Hematopoietic multipotent progenitor cell treated with erythropoietin and hydrocortisone succinate and interleukin-3 and kit ligand, for 6 days (in vitro differentiated cells): ENCODE measurements at regions not wholly inside any gene's neighbourhood (a gene's known extent, or its start where the extent isn't known, plus 50 kb on each side); places are given as distances from the start of the nearest gene placed in this dataset.

Experiments
- DNase-seq: peaks from one replicate; pipeline ENCODE4 v3.0.0-alpha.2; 2015

DNA sequence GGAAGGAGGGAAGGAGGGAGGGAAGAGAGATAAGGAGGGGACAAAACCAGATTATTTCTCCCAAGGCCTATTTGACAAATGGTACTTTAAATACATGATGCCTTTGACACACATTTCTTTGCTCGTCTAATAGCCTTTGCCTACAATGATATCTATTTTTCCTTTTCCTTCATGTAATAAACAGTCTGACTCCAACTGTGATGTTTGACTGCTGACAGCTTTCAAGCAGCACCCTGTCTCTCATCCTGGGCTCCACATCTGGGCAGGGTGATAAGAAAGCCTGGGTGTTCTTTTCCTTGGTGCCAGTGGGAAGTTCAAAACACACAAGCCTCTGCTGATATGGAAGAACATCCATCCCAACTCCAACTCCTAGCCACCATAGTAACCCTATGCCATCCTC, 1277.7 kb upstream of the NXPH2 start:
- no peak for DNase-seq

DNA sequence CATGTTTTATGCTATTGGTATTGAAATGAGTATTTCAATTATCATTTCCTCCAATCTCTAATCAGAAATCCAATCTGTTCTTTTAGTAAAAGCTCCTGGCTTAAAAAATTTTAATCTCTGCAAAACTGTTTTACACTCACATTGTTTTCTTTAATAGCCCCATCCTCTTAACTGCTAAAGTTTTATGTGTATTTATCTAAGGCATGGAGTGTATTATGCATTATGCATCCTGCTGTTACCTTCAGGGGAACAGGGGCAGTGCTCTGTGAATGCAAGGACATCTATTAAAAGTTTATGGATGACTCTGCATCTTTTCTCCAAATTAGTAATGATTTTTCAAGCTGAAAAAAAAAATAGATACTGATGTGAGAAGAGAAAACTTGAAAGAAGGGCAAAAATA, 1261.6 kb upstream of the NXPH2 start:
- DNase-seq, result no peak

DNA sequence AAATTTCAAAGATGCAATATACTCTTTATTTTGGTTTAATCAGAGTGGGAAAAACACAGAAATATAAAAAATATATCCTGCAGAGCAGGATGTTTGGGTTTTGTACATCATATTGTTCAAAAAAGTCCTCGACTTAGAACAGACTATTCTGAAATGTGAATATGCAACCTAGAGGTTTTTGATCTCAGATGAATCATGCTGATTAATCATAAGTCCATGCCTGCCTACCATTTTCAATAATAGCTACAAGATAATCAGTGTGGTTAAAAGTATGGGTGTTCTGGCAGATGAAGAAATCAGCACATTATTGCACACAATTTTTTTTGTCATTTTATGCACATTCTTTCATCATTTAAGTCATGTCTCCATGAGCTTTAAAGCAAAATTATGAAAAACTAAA, 1261.0 kb upstream of the NXPH2 start:
- no peak for DNase-seq

DNA sequence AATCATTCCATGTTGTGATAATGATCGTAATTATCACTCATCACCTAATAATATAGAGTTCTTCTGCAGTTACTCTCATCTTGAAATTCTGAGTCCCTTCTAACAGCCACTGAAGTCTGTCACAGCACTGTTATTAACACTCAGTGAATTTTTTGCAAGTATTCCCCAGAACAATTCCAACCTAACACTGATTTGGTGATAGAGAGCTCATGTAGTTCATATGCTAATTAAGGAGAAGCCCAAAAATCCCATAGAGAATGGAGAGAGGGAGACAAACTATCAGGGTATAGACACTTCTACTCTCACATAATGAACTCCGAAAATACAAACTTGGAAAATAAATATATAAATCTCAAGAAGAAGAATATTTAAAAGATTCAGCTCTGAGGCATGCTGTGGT, 1253.4 kb upstream of the NXPH2 start:
- DNase-seq, result no peak

DNA sequence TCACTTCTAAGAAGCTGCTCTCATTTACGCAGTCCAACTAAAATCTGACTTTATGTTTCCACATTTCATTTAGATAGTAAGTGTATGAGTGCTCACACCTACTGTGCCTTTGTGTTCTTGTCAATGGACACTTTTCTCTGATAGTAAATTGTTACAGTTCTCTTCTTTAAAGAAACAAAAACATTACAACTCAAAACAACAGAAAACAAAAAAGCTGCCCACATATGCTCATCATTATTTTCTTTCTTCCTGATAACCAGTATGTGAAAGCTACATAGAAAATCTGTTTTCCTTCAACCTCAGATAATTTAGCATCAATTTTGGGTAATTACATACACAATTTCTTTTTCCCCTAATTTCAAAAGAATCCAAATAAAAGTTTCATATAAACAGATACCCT, 1247.8 kb upstream of the NXPH2 start:
- DNase-seq, result no peak

DNA sequence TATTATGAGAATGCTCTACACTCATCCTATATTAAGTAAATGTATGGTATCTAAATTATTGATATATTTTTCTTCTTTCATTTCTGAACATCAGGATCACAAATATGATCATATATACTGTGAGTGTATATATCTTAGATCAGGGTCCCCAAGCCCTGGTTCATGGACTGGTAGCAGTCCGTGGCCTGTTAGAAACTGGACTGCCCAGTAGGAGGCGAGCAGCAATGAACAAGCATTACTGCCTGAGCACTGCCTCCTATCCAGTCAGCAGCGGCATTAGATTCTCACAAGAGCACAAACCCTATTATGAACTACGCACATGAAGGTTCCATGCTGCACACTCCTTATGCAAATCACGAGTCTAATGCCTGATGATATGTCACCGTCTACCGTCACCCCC, 1247.1 kb upstream of the NXPH2 start:
- no peak for DNase-seq

DNA sequence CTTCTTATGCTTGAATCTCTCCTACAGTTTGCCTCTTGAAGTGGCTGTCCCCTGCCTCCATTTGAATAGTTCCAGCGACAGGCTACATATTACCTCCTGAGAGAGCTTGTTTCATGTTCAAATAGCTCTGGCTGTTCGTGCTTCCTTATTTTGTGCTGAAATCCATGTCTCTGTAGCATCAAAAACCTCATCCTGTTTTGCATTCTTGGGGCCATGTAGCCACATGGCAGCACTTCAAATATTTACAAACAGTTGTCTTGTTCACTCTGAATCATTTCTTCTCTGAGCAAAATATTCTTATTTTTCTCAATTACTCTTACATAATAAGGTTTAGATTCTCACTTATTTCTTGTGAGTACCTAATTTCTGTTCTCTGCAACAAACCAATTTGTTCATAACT, 1243.1 kb upstream of the NXPH2 start:
- no peak for DNase-seq

- no peak for DNase-seq
These were observed 1238.4 kb upstream of the NXPH2 start for GRCh38 chr2:140018541-140018940.

- DNase-seq, result no peak
These were observed 1234.0 kb upstream of the NXPH2 start for GRCh38 chr2:140014204-140014546.

DNA sequence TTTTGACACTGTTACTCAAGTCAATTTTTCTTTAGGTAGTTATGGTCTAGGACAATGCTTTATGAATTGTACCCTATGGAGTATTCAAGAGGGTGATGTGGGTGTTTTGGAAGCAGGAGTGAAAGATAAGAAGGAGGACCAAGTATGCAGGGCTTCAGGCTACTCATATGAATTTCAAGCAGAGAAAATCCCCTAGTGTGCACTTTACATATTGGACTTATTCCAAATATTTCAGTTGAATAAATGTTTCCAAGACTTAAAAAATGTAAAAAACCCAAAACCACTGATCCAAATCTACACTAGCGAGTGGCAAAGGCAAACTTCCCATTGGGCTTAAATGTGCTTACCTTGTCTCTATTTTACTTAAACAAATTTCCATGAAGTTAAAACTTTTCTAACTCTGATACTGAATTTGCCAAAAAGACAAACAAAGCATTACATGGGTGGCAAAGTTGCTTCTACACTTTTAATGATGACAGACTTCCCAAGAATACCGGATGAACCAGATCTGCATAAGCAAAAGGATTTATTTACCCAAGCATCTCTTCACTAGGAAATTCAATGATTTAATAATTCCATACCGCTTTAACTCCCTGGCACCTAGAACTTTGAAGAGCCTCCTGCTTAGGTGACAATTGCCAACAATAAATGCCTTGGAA, 1233.5 kb upstream of the NXPH2 start:
- DNase-seq, result no peak

- no peak for DNase-seq
These were observed 1231.1 kb upstream of the NXPH2 start for GRCh38 chr2:140011287-140011686.

DNA sequence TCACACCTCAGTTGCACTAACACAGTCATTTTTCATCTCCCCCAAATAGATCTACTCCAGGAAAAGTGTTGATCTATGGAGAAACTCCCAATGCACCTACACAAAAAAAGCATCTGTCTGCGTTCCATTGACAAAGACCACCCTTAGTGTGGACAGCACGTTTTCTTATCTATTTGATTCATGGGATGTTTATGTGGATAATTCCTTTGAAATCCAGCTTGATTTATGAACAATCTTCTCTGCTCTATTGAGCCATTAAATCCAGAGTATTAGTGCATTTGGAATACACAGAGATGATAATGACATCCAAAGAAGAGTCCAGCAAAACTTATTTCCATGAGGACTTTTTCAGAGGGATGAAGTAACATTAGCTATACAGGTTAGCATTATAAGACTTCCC, 1221.9 kb upstream of the NXPH2 start:
- no peak for DNase-seq

GRCh38 chr2:139992711-139993345, 1212.6 kb upstream of the NXPH2 start:
- no peak for DNase-seq

GRCh38 chr2:139992078-139992477, 1211.9 kb upstream of the NXPH2 start:
- no peak for DNase-seq

- DNase-seq, result no peak
These were observed 1210.6 kb upstream of the NXPH2 start for GRCh38 chr2:139990646-139991335.

- DNase-seq, result no peak
These were observed 1189.1 kb upstream of the NXPH2 start for GRCh38 chr2:139969323-139969722.

DNA sequence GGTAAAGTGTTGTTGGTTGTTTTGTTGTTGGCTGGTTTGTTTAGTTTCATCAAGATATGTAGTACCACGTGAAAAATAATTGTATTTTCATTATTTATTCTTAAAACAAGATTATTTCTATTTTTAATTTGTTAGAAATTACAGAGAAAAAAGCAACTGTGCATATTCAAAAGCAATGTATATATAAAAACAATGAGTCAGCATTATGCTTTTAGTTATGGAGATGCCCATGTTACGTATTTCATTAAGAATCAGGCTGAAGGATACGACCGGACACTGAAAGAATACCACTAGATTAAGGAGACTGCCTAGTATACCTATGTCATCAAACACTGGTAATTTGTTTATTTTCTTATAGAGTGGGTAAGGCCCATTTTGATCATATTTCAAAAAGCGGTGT, 1188.4 kb upstream of the NXPH2 start:
- no peak for DNase-seq

DNA sequence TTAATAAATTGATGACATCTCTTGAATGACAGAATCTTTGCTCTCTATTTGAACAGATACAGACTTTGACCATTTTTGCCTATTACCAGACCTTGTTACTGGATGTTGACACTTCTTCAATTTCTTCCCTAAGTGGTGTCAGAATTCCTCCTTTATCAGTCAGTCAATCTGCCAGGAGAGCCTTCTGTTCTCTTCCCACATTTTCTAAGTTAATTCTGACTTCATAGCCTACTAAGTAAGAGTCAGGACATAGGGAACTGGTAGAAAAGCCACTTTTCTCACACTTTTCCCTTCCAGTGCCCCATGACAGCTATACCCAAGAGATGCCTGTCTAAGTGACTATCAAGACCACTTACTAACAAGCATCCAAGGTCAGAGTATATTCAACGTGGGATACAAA, 1187.5 kb upstream of the NXPH2 start:
- no peak for DNase-seq

DNA sequence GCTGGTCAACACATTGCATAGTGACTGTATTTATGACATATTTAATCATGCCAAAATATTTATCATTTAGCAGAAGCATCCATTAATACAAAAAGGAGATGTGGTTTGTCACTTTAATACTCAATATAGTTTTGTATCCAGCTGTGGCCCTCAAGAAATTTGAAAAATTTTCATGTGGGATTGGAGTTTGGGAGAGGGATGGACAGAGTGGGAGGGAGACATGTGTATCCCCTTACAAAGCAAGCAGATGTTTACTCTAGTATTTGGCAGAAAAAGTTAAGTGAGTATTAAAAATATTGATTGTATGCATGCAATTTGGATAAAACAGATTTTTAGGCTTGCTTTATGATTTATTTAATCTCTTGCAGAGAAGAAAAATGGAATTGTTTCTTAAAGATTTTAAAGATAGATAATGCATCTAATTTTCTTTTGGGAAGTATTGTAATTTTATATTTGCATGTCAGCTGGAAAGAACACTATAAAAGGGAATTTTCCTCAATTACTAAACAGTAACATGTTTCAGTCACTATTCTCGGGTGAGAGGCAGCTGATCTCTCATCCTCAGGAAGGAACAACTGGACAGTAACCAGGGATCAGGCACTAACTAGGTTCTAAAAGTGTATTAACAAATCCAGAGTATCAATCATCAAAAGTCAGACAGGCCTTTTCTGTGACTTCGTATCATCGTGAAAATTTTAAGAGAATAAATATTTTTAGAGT, 1184.7 kb upstream of the NXPH2 start:
- no peak for DNase-seq

GRCh38 chr2:139963863-139964355, 1183.7 kb upstream of the NXPH2 start:
- no peak for DNase-seq

DNA sequence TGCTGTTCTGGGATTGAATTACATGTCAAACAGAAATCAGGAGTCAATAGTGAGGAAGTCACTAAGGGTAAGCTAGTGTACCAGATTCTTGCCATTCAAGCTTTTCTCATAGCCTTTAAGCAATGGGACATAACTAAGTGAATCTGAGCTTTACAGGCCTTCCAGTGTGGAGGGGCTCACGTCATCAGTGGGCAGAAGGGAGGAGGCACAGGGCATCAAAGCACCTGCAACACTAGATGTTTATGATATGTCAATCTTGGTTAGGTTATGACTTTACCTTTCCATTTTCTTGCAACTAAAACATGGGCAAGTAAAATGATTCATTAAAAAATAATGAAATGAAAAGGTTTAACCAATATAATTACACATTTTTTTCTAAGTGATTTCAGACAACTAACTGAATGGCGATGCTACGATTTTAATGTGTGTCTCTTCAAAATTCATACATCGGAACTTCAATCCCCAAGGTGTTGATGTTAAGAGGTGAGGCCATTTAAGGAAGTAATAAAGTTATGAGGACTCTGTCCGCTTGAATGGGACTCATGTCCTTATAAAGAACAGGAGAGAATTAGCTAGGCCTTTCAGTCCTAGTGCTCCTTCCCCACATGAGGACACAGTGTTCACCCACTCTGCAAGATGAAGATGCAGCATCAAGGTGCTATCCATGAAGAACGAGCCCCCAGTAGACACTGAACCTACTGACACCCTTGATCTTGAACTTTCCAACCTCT, 1169.2 kb upstream of the NXPH2 start:
- DNase-seq, result no peak

GRCh38 chr2:139946690-139947089, 1166.5 kb upstream of the NXPH2 start:
- no peak for DNase-seq

GRCh38 chr2:139940686-139941085, 1160.5 kb upstream of the NXPH2 start:
- no peak for DNase-seq
